ENCODE measurements at regions not wholly inside any gene's neighbourhood (a gene's known extent, or its start where the extent isn't known, plus 50 kb on each side); places are given as distances from the start of the nearest gene placed in this dataset.

DNA sequence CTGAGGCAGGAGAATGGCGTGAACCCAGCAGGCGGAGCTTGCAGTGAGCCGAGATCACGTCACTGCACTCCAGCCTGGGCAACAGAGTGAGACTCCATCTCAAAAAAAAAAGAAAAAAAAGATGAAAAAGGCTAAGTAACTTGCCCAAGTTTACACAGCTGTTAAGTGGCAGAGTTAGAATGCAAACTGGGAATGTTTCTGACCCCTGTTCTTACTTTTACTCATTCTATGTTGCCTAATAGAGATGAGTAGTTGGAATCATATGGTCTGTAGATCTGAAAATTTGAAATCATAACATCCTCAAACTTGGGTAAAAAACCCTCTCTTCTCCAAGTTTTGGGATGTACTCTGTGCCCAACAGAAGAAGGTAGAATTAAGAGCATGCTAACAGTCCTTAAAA is 235.8 kb upstream of the RFC3 start:
- TF ChIP-seq GATA2 (IDR thresholded peaks at IDR 0.05; ENCODE audit: low read depth, low read length) (no peak), GATA3 (IDR thresholded peaks at IDR 0.05; ENCODE audit: low read depth, low read length) (no peak)

GRCh38 chr13:33583398-33583797 is 234.6 kb upstream of the RFC3 start:
- TF ChIP-seq GATA3 (IDR thresholded peaks at IDR 0.05; ENCODE audit: low read depth, low read length) (no peak), GATA2 (IDR thresholded peaks at IDR 0.05; ENCODE audit: low read depth, low read length) (no peak)

DNA sequence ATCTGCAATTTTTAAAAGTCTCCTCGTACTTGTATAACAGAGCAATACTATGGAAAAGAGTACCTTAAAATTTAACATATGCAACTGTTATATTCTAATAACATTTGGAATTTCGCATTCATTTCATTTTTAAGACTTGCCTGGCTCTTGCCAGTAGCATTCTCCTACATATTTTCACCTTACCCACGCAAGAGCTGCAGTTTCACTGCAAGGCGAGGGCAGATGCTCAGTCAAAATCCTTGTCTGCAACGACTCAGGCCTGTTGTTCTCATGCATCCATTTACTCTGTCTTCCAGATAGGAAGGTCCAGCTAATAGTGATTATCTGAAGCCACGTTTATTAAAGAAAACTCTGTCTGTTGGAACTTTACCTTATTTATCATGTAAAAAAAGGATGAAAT is 227.0 kb upstream of the RFC3 start:
- TF ChIP-seq GATA3 (IDR thresholded peaks at IDR 0.05; ENCODE audit: low read depth, low read length) (no peak), GATA2 (IDR thresholded peaks at IDR 0.05; ENCODE audit: low read depth, low read length) (no peak)

DNA sequence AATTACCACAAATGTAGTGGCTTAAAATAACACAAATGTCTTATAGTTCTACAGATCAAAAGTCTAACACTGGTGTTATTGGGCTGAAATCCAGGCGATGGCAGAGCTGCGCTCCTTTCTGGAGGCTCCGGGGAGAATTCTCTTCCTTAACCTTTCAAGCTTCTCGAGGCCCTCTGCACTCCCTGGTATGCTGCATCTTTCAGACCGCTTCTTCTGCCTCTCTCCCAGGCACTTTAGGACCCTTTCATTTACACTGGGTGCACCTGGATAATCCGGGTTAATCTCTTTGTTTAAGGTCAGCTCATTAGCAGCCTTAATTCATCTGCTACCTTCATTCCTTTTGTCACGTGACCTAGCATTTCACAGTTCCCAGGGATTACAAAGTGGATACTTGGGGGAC is 211.3 kb upstream of the RFC3 start:
- TF ChIP-seq GATA3 (IDR thresholded peaks at IDR 0.05; ENCODE audit: low read depth, low read length) (no peak), GATA2 (IDR thresholded peaks at IDR 0.05; ENCODE audit: low read depth, low read length) (no peak)

GRCh38 chr13:33610438-33611120 is 207.4 kb upstream of the RFC3 start:
- TF ChIP-seq GATA3 (IDR thresholded peaks at IDR 0.05; ENCODE audit: low read depth, low read length), result no peak
- no peak for TF ChIP-seq GATA2 (IDR thresholded peaks at IDR 0.05; ENCODE audit: low read depth, low read length)

GRCh38 chr13:33611121-33611805 is 206.7 kb upstream of the RFC3 start:
- no peak for TF ChIP-seq GATA3 (IDR thresholded peaks at IDR 0.05; ENCODE audit: low read depth, low read length)
- no peak for TF ChIP-seq GATA2 (IDR thresholded peaks at IDR 0.05; ENCODE audit: low read depth, low read length)

- TF ChIP-seq GATA3 (IDR thresholded peaks at IDR 0.05; ENCODE audit: low read depth, low read length), result no peak
- no peak for TF ChIP-seq GATA2 (IDR thresholded peaks at IDR 0.05; ENCODE audit: low read depth, low read length)
Measured at GRCh38 chr13:33612641-33613638, 205.0 kb upstream of the RFC3 start.

GRCh38 chr13:33615436-33615835 is 202.5 kb upstream of the RFC3 start:
- TF ChIP-seq GATA2 (IDR thresholded peaks at IDR 0.05; ENCODE audit: low read depth, low read length) (no peak), GATA3 (IDR thresholded peaks at IDR 0.05; ENCODE audit: low read depth, low read length) (no peak)

GRCh38 chr13:33616130-33616529 is 201.8 kb upstream of the RFC3 start:
- TF ChIP-seq GATA3 (IDR thresholded peaks at IDR 0.05; ENCODE audit: low read depth, low read length) (no peak), GATA2 (IDR thresholded peaks at IDR 0.05; ENCODE audit: low read depth, low read length) (no peak)

DNA sequence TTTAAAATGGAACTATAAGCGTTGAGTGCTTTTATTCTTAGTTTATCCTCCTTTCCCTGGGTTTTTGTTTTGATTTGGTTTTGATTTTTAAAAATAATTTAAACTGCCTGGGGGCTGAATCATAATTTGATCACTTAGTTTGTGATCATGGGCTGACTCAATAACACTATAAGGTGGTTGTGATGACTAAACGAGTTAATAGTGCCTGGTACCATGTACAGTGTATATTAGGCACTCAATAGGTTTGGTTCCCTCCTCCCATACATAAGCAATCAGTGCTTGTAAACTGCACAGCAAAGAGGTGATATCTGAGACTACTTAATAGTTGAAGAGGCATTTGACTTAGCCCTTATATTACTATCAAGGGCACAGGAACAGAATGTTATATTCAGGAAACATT is 200.9 kb upstream of the RFC3 start:
- TF ChIP-seq GATA3 (IDR thresholded peaks at IDR 0.05; ENCODE audit: low read depth, low read length) (no peak), GATA2 (IDR thresholded peaks at IDR 0.05; ENCODE audit: low read depth, low read length) (no peak)

DNA sequence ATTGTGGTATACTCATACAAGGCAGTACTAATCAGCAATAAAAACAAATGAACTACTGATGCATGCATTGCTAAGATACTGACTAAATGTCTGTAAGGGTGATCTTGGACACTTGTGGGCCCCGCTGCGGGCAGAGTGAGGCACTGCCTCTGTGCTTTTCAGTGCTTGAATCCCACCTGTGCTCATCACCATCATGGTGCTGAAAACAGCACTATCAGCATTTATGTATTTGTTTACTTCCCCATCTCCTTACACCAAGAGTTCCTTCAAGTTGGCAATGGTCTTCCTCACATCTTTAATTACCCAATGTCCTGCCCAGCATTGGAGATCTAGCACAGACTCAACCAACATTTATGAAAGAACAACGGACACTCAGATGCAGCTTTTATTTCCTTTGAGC is 193.7 kb upstream of the RFC3 start:
- TF ChIP-seq GATA3 (IDR thresholded peaks at IDR 0.05; ENCODE audit: low read depth, low read length) (no peak), GATA2 (IDR thresholded peaks at IDR 0.05; ENCODE audit: low read depth, low read length) (no peak)

DNA sequence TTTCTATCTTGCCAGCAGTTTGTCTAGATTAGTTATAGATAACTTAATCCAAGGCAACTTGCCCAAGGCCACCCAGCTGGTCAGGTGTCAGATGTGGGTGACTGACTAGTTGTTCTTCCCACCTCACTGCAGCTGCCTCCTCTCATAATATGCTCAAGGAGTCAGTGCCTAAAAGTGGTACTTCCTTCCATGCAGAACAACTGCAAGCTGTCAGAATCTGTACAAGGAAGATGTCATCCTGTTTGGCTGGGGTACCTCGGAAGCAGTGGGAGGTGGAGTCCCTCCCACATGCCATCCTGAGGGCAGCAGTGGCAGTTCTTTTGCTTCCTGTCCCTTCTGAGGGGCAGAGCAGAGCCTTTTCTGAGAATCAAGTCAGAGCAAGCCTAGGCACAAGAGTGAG is 193.2 kb upstream of the RFC3 start:
- TF ChIP-seq GATA3 (IDR thresholded peaks at IDR 0.05; ENCODE audit: low read depth, low read length) (no peak), GATA2 (IDR thresholded peaks at IDR 0.05; ENCODE audit: low read depth, low read length) (no peak)

DNA sequence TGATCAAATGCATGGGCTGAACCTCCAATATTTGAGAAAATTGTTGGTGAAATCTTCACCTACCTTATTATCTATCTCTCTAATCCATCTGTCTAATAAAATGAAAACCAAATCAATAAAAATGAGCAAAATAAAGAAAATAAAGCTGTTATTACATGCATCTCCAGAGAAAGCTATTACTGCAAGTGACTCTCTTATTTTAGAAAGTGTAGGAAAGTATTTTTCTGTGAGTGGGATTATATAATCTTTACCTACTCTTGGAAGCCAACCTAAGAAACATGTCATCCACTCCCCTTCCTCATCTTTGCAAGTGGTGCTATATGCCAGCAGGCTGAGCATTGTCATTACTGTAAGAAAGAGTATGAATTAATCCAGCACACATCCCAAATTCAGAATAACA is 191.5 kb upstream of the RFC3 start:
- TF ChIP-seq GATA3 (IDR thresholded peaks at IDR 0.05; ENCODE audit: low read depth, low read length) (no peak), GATA2 (IDR thresholded peaks at IDR 0.05; ENCODE audit: low read depth, low read length) (no peak)

DNA sequence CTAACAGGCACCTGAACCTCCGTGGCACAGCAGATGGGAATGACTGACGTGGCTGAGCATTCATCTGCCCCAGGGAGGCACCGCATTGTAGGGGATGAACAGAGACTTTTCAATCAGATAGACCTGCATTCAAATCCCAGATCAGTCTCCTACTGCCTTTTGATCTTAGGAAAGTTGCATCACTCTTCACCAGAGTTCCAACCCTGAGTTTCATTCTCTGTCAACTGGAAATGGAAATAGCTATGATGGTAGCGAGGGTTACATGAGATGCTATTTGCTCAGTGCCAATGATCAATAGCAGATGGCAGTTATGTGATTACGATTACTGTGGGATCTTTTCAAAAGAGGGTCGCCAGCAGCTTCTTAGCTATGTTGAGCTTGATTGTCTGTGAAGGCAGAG is 189.3 kb upstream of the RFC3 start:
- no peak for TF ChIP-seq GATA3 (IDR thresholded peaks at IDR 0.05; ENCODE audit: low read depth, low read length)
